Left kidney (tissue), 1 donor: ENCODE measurements at regions not wholly inside any gene's neighbourhood (a gene's known extent, or its start where the extent isn't known, plus 50 kb on each side); places are given as distances from the start of the nearest gene placed in this dataset.
"Not testable (repeated sequence)": the region's sequence is repeated elsewhere in the genome, so short reads cannot be mapped to it uniquely, and the experiment has no call there.

Experiments used
- DNase-seq: peaks from one replicate; pipeline ENCODE4 v3.0.0-alpha.2; 2013

- DNase-seq = no peak
Observed at GRCh38 chr21:35198565-35198964, 149.5 kb upstream of the RUNX1 start.

- no peak for DNase-seq
Observed at GRCh38 chr21:35197992-35198431, 148.9 kb upstream of the RUNX1 start.

GRCh38 chr21:35197191-35197590, 148.1 kb upstream of the RUNX1 start:
- no peak for DNase-seq

GRCh38 chr21:35196128-35196527, 147.0 kb upstream of the RUNX1 start:
- DNase-seq = no peak

GRCh38 chr21:35195232-35195631, 146.1 kb upstream of the RUNX1 start:
- no peak for DNase-seq

- DNase-seq = no peak
Observed at GRCh38 chr21:35191754-35192153, 142.7 kb upstream of the RUNX1 start.

GRCh38 chr21:35191128-35191527, 142.0 kb upstream of the RUNX1 start:
- no peak for DNase-seq

GRCh38 chr21:35190201-35190701, 141.1 kb upstream of the RUNX1 start:
- DNase-seq = no peak

GRCh38 chr21:35189077-35189863, 140.2 kb upstream of the RUNX1 start:
- peak; percentile 21 for DNase-seq

GRCh38 chr21:35183389-35183788, 134.3 kb upstream of the RUNX1 start:
- DNase-seq = not testable (repeated sequence)

- no peak for DNase-seq
Observed at GRCh38 chr21:35179990-35180540, 131.0 kb upstream of the RUNX1 start.

GRCh38 chr21:35178827-35179226, 129.7 kb upstream of the RUNX1 start:
- no peak for DNase-seq

- DNase-seq = no peak
Observed at GRCh38 chr21:35178098-35178497, 129.0 kb upstream of the RUNX1 start.

GRCh38 chr21:35172231-35172630, 123.1 kb upstream of the RUNX1 start:
- no peak for DNase-seq

- DNase-seq = no peak
Observed at GRCh38 chr21:35171385-35171784, 122.3 kb upstream of the RUNX1 start.

GRCh38 chr21:35170818-35171217, 121.7 kb upstream of the RUNX1 start:
- DNase-seq = no peak

- DNase-seq = no peak
Observed at GRCh38 chr21:35170244-35170643, 121.1 kb upstream of the RUNX1 start.

GRCh38 chr21:35169574-35169973, 120.5 kb upstream of the RUNX1 start:
- DNase-seq = no peak

- no peak for DNase-seq
Observed at GRCh38 chr21:35168735-35169134, 119.6 kb upstream of the RUNX1 start.

- DNase-seq = no peak
Observed at GRCh38 chr21:35164971-35165483, 115.9 kb upstream of the RUNX1 start.

- DNase-seq = no peak
Observed at GRCh38 chr21:35164380-35164779, 115.3 kb upstream of the RUNX1 start.

GRCh38 chr21:35163411-35163810, 114.3 kb upstream of the RUNX1 start:
- no peak for DNase-seq

- no peak for DNase-seq
Observed at GRCh38 chr21:35162831-35163230, 113.7 kb upstream of the RUNX1 start.

- DNase-seq = no peak
Observed at GRCh38 chr21:35159881-35160280, 110.8 kb upstream of the RUNX1 start.
